CD4-positive, alpha-beta T cell treated with Interleukin-4 for 1 hour (primary cell): ENCODE measurements at regions not wholly inside any gene's neighbourhood (a gene's known extent, or its start where the extent isn't known, plus 50 kb on each side); places are given as distances from the start of the nearest gene placed in this dataset.
"Not testable (repeated sequence)": the region's sequence is repeated elsewhere in the genome, so short reads cannot be mapped to it uniquely, and the experiment has no call there.

ENCODE experiments used
- DNase-seq, 2 donors: peaks; one replicate each; pipeline ENCODE4 v3.0.0-alpha.2; 2020 to 2022

DNA sequence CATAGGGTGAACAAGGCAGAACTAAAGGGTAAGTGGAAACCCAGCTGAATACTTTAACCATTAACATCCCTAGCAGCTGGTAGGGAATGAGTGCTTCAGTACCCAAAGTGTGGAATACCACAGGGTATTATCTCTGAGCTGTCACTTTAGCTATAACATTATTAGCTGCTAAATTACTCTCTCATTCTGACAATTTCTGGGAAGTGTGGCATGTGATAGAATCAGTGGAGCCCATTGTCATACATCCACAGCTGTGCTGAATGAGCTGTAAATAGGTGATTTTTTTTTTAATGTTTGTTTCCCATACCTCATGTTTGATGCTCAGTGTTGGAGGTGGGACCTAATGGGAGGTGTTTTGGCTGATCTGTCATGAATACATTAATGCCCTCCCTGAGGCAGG lies 894.3 kb downstream of the DIPK2A start:
- DNase-seq: no peak

DNA sequence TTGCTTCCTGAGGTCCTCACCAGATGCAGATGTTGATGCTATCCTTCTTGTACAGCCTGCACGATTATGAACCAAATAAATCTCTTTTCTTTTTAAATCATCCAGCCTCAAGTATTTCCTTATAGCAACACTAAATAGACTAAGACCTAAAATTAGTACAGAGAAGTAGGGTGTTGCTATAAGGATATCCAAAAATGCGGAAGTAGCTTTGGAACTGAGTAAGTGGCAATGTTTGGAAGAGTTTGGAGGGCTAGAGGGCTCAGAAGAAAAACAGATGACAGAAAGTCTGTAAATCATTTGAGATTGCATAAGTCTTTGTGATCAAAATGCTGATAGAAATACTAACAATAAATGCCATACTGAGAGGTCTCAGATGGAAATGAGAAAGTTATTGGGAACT lies 894.9 kb downstream of the DIPK2A start:
- DNase-seq: no peak

DNA sequence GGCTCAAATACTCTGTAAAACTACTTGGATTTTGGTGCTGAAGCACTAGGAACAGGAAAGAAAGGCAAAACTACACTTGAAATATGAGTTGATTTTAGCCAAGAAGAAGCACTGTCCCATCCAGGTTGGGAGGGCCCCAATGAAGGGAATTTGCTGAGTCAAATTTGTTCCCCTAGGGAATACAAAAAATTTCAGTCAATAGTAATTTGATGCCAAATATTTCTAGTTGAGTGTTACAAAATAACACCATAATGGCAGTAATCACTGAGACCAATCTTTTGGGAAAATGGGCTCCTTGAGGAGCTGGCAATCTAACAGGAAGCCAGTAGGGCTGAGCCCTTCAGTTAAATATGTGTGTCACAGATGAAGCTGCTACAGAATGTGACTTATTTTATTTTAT lies 896.9 kb downstream of the DIPK2A start:
- no peak for DNase-seq

DNA sequence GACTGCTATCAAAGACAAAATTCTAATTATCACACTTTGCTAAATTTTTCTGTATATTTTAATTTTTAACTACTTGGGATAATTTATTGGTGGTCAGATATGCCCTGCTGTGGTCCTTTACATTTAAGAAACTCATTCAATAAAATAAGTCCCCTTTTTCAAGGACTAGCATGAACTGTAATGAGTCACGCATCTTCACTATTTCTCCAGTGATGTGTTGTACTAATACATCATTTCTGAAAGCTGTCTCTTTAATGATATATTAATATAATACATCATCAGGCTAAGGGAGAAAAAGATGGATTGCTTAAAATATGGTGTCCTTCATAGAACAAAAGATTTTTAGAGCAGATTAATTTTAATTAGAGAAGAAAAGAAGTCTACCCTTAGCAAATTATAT lies 901.4 kb downstream of the DIPK2A start:
- no peak for DNase-seq

DNA sequence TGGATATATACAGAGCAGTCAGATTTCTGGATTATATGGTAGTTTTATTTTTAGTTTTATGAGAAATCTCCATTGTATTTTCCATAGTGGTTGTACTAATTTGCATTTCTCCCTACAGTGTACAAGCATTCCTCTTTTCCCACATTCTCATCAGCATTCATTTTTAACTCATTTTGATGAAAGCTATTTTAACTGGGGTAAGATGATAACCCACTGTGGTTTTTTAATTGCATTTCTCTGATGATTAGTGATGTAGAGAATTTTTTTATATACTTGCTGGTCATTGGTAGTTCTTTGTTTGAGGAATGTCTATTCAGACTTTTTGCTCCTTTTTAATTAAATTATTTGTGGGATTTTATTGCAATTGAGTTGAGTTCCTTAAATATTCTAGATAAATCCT lies 903.6 kb downstream of the DIPK2A start:
- DNase-seq: no peak

DNA sequence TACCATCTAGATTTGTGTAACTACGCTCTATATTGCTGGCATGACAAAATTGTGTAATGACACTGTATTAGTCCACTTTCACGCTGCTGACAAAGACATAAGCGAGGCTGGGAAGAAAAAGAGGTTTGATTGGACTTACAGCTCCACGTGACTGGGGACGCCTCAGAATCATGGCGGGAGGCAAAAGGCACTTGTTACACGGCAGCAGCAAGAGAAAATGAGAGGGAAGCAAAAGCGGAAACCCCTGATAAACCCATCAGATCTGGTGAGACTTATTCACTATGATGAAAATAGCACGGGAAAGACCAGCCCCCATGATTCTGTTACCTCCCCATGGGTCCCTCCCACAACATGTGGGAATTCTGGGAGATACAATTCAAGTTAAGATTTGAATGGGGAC lies 905.7 kb downstream of the DIPK2A start:
- DNase-seq: no peak

DNA sequence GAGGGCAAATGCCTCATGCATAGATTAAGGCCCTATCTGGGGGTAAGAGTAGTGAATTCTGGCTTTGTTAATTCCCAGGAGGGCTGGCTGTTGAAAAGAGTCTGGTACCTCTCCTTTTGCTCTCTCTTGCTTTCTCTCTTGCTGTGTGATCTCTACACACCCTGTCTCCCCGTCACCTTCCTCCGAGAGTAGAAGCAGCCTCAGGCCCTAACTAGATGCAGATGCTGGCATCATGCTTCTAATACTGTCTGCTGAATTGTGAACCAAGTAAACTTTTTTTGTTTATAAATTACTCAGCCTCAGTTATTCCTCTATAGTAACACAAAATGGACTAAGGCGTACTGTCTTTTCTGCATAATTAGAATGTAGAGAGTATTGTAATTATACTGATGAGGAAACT lies 908.1 kb downstream of the DIPK2A start:
- DNase-seq: no peak

DNA sequence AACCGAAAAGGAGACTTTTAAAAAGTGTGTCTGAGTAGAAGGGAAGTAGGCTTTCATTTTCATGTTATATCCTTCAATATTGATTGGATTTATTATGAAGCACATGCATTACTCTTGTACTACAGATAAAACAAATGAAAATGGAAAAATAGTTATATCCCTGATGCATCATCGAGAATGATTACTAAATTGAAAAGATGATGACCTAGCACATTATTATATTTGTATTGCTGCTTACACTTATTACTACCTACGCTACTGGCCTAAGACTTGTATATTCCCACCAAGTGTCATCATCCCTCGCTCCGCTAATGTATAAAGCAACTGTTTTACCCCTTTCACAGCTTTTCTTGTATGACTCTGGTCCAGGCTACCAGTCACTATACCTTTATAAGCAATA lies 922.4 kb downstream of the DIPK2A start:
- DNase-seq: no peak

DNA sequence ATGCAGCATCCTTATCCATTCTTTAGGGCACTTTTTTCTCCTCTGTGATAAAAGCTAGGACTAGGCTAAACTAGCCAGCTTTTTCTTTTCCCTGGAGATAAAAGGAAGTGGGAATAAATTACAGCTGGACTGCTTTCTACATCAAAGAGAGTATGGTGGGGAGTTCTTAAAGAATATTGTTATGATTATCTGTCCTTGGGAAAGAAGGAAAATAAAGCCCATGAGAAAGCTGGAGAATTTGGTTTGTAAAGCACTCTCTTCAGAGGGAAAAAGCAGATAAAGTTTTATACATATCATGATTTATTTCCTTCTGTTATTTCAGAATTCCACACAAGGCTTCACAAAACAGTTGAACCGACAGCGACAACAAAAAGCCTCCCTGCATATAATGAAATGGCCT lies 923.0 kb downstream of the DIPK2A start:
- DNase-seq: no peak

DNA sequence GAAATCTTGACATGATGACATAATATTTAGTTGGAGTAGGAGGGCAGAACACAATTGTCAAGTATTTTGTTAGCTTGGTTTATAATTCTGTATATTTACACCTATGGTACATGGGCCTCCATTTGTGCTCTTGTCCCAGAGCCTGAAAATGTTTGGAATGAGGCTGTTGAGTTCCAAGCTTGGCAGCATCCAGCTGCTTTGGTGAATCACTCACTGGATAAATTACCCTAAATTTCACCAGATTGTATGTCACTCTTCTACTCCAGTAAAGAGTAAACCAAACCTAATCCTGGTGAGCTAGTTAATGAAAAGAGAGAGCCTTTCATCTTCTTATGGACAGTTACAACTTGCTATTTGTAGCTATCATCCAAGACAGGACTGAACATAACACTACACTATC lies 928.7 kb downstream of the DIPK2A start:
- no peak for DNase-seq

DNA sequence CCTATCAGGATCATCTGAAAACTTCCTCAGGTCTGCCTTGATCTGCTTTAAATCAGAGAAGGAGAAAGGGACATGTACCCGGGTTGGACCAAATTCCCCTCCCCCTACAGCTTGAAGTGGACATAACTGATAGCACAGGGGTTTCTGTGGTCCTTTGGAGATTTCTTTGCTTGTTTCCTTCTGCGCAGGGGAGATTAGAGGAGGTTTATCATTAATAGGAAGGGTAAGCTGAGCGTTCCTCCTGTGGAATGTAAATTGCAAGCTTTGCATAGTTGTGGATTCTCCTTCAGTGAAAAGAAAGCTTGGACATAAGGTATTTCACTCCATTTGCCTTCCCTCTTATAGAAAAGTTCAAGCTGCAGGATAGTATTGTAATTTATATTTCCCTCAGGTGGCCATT lies 936.0 kb downstream of the DIPK2A start:
- not testable (repeated sequence) for DNase-seq

DNA sequence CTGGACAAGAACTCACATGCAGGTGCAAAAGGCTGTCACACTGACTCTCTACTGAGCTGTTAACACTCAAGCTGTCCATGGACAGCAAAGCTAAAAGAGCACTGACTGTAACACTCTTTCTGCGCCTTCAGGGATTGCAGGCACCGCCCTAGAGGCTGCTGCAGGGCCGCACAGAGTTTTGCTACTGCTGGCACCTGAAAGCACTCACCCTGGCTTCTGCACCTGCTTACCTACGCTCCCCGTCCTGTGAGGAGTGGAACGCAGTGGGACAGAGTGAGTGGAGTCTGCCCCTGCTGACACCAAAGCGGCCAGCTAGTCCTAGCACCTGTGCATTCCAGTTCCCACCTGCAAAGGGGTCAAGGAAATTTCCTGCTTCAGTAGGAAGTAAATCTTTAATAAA lies 941.3 kb downstream of the DIPK2A start:
- DNase-seq: no peak

DNA sequence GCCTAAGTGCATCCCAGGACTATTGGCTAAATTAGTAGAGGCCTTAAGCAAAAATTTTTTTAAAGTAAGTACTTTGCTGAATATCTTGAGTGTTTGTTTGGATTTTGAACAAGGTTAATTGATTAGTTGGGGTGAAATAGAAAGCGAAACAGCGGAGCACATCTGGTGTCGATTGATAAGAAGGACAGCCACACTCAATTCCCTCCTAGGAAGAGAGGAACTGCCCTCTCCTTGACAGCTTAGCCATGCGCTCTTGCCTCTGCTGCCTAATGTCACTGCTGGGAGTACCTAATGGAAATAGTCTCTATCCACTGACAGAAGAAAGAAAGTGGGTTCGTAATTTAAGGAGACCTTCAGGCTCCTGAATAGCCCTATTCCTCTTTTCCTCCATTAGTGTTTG lies 943.6 kb downstream of the DIPK2A start:
- no peak for DNase-seq

DNA sequence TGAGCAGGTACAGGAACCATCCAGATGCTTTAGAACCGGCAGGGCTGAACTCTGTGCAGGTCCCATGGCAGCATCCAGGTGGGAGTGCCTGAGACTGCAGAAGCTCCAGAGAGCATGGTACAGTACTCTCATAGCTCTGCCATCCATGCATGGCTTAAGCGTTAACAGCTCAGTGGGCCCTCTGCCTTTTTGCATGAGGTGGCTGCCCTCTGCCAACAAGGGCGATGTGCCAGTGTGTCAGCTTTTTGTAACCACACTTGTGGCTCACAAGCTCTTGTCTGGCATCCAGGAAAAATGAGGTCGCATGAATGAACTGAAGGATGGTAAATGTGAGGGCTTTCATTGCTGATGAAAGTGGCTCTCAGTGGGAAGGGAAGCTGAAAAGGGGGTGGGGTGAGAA lies 950.1 kb downstream of the DIPK2A start:
- no peak for DNase-seq

DNA sequence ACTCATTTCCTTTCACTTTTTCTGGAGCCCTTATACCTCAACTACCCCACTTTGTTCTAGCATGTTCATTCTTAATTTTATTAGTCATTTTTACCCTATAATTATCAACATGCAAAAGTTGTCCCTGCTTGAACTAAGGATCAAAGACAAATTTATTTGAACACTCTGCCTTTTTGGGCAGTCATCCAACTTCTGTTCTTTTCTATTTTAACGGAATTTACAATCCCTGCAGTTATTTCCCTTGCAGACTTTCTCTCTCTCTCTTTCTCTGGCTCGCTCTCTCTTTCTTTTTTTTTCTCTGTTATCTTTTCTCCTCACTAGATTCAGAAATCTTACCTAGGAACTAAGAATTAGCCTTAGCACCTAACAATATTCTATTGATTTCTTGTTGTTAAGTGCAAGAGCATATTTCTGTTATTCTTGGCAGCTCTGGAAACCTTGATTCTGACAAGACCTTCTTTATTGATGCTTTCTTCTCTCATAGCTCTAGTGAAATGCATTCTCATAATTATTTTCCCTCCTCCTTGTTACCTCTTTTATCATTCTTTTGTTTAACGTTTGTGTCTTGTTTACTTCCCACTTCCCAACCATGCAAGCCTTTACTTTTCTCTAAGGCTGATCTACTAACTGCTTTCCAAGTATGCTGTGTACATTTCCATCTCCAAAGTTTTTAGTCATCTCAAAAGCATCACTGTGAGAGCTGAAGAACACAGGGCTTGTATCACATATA lies 951.6 kb downstream of the DIPK2A start:
- DNase-seq: no peak

DNA sequence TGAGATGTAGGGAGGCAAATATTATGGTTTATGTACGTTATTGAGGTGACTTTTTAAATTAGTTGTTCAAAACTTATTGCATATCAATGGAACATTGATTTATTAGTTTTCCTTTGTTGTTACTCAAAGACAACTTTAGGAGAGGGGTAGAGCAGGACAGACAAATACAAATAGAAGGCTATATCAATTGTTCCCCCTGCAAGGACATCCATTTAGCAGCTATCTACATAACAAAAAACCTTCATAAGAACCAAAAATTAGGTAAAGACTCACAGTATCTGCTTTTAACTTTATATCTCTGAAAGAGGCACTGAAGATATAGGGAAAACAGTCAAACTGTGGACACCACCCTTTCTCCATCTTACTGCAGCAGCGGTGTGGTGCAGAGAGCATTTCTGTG lies 958.8 kb downstream of the DIPK2A start:
- no peak for DNase-seq

DNA sequence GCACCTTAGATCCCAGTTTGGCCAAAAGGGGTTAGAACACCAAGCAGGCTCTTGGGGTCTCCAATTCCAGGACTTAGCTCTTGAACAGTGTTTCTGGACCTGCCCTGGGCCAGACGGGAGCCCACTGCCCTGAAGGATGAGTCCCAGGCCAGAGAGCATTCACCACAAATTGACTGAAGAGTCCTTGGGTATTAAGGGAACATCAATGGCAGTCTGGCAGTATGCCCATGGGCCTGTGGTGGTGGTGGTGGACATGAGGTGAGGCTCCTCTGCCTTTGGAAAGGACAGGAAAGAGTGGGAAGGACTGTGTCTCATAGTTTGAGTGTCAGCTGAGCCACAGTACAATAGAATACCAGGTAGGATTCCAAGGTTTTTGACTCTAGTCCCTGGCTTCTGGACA lies 960.0 kb downstream of the DIPK2A start:
- no peak for DNase-seq

DNA sequence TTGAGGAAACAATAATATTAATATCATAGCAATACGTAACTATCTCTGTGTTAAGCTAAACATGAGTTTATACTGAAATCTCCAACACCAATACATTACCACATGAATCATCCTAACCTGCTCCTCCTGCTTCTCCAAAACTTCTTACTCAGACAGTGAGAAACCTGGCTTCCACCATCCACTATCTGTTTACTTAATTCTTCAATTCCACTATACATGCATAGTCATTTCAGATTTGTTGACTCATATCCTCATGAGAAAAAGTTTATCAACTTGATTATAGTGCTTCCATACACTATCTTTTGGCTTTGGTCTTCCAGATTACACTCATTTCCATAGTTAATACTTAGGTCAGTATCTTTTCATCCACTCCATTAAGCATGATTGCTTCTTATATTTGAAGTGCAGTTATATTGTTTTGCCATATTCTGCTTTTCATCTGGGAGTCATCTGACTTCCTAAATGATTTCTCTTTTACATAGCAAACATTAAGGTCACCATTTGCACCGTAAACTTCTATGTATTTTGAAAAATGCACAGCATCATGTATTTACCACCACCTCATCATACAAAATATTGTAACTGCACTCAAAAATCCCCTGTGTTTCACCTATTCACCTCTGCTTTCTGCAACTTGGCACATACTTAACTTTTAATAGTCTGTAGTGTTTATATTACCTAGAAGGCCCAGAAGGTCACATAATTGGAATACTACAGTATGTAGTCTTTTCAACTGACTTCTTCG lies 970.6 kb downstream of the DIPK2A start:
- no peak for DNase-seq

DNA sequence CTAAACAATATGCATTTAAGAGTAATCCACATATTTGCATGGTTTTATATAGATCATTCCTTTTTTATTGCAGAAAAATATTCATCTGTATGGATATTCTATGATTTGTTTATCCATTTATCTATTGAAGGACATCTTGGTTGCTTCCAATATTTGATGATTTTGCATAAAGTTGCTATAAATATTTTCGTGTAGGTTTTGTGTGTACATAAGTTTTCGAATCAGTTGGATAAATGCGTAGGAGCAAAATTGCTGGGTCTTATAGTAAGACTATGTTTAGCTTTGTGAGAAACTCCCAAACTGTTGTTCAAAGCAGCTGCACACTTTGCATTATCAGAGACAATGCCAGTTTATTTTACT lies 971.2 kb downstream of the DIPK2A start:
- DNase-seq: no peak

DNA sequence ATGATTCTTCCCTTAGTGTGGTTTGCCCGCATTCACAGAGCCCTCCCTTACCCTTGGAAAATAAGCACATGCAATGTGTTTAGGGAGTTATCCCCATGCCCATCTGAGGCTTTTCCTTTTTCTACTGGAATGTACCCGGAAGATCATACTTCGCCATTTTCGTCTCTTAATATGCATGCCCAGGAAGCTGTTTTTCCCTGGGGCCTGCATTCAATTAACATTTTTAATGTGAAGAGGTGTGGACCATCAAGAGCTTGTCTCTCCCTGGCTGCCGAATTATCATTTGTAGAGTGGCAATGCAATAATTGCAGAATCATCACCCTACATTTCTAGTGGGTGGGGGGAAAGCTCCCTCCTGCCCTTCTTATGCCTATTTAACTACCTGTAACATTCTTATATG lies 976.3 kb downstream of the DIPK2A start:
- no peak for DNase-seq

DNA sequence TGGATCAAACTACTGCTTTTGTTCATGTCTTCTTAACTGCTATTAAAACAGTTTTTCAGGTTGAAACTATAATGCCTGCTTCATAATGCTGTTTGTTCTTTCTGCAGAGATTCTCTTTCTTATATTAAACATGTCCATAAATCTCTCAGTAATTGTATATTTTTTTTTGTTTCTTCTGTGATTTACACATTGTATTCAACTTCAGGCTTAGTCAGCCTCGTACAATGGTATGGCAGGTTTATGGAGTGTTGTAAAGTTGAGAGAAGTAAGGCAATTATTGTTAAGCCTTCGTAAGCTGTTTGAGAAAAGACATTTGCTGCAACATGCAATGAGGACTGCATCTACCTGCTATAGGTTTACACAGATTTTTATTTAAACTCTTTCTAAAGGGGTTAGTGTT lies 977.1 kb downstream of the DIPK2A start:
- DNase-seq: no peak

DNA sequence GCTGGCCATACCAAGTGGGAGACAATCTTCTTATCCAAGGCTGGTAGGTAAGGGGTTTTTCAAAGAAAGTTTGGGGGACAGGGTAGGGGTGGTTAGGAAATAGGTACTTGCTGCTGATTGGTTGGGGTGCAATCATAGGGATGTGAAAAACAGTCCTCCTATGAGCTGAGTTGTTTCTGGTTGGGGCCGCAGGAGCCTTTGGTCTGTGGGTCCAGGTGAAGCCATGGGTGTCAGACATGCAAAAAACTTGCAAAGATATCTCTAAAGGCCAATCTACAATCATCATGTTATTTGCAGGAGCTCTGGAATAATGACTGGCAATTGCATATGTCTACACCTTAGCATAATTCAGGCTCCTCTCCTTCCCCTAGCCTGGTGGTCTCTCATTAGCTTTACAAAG lies 982.3 kb downstream of the DIPK2A start:
- DNase-seq: no peak

DNA sequence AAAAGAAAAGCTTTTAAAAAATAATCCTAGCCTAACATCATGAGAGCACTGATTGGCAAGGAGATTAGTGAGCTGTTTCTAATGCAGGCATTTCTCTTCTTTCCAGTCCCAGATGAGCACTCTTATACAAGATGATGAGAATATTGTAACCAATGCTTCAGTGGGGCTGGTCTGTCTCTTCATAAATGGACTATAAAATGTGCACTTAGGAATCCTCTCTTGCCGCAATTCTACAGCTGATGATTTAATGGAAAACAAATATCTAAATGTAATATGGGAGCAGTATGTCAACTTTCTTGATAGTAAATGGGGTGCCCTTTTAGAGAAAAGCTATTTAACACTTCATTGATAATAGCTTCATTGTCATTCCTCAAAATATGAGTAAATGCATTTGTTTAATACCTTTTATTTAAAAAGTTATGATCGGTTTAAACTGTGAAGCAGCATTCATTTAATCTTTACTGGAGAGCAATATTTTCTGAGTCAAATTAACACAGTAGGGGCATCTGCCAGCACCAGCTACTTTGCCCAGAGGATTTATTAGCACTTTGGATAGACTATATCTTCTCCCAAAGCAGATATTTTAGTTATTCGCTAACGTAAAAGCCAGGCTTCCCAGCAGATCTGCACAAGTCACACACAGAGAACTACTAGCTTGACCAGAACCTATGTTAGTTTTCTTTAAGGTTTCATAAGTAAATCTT lies 985.9 kb downstream of the DIPK2A start:
- no peak for DNase-seq

DNA sequence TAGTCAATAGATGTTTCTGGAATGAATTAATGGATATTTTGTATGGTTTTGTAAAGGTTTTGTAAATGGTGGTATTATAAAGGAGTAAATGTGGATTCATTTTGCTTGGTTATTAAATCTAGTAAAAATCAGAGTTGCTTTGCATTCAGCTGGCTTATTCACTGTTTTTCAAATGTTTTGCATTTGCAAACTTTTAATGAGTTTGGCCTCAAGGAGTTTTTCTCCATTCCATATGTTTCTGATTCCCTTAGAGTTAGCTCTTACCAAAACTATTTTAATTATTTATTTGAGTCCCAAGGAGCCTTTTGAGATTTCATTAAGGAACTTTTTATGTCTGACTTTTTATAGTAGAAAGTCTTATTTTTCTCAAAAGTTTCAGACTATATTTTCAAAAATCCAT lies 992.2 kb downstream of the DIPK2A start:
- DNase-seq: no peak
